OCI-M1 (cell line): ENCODE measurements at regions not wholly inside any gene's neighbourhood (a gene's known extent, or its start where the extent isn't known, plus 50 kb on each side); places are given as distances from the start of the nearest gene placed in this dataset.

Experiments used
- DNase-seq: peaks from one replicate; lab custom pipeline; 2025; lab: John Stamatoyannopoulos, UW

- no peak for DNase-seq
Measured at GRCh38 chr1:53378061-53378460, 50.2 kb upstream of the LRP8 start.

- DNase-seq: no peak
Measured at GRCh38 chr1:53378932-53379661, 51.2 kb upstream of the LRP8 start.

- DNase-seq: no peak
Measured at GRCh38 chr1:53379662-53380002, 51.8 kb upstream of the LRP8 start.

- no peak for DNase-seq
Measured at GRCh38 chr1:53380296-53380695, 52.4 kb upstream of the LRP8 start.

- no peak for DNase-seq
Measured at GRCh38 chr1:53381790-53382401, 54.0 kb upstream of the LRP8 start.

GRCh38 chr1:53383136-53383870 lies 55.4 kb upstream of the LRP8 start:
- DNase-seq: no peak

GRCh38 chr1:53384796-53385195 lies 56.9 kb upstream of the LRP8 start:
- no peak for DNase-seq

- DNase-seq: no peak
Measured at GRCh38 chr1:53385276-53386225, 57.7 kb upstream of the LRP8 start.

- no peak for DNase-seq
Measured at GRCh38 chr1:53388963-53389362, 61.1 kb upstream of the LRP8 start.

- no peak for DNase-seq
Measured at GRCh38 chr1:53390261-53390660, 62.4 kb upstream of the LRP8 start.

- DNase-seq: no peak
Measured at GRCh38 chr1:53390736-53391135, 62.9 kb upstream of the LRP8 start.

GRCh38 chr1:53391296-53391695 lies 63.4 kb upstream of the LRP8 start:
- DNase-seq: no peak

- no peak for DNase-seq
Measured at GRCh38 chr1:53391982-53392381, 64.1 kb upstream of the LRP8 start.

- DNase-seq: no peak
Measured at GRCh38 chr1:53392460-53392859, 64.6 kb upstream of the LRP8 start.

- peak; percentile 74 for DNase-seq
Measured at GRCh38 chr1:53393325-53393792, 65.5 kb upstream of the LRP8 start.

- DNase-seq: no peak
Measured at GRCh38 chr1:53394306-53394705, 64.9 kb upstream of the DMRTB1 start.

GRCh38 chr1:53395671-53396215 lies 63.5 kb upstream of the DMRTB1 start:
- DNase-seq: no peak

- no peak for DNase-seq
Measured at GRCh38 chr1:53396573-53397268, 62.5 kb upstream of the DMRTB1 start.

- DNase-seq: no peak
Measured at GRCh38 chr1:53398091-53398490, 61.1 kb upstream of the DMRTB1 start.

- DNase-seq: no peak
Measured at GRCh38 chr1:53398576-53399365, 60.4 kb upstream of the DMRTB1 start.
